Activated CD4-positive, alpha-beta T cell treated with anti-CD3 and anti-CD28 coated beads, Interleukin-2, amount 50 U/mL, for 16 hours (primary cell): ENCODE measurements at regions not wholly inside any gene's neighbourhood (a gene's known extent, or its start where the extent isn't known, plus 50 kb on each side); places are given as distances from the start of the nearest gene placed in this dataset.

Source experiments
- DNase-seq: peaks from one replicate; pipeline ENCODE4 v3.0.0-alpha.2; 2020

GRCh38 chr12:5232826-5233500 lies 189.3 kb downstream of the KCNA5 start:
- DNase-seq: no peak

- no peak for DNase-seq
Measured at GRCh38 chr12:5236022-5236640, 192.5 kb downstream of the KCNA5 start.

GRCh38 chr12:5242440-5242839 lies 189.5 kb upstream of the NTF3 start:
- no peak for DNase-seq

- DNase-seq: no peak
Measured at GRCh38 chr12:5243014-5243413, 188.9 kb upstream of the NTF3 start.

- no peak for DNase-seq
Measured at GRCh38 chr12:5244513-5244972, 187.4 kb upstream of the NTF3 start.

GRCh38 chr12:5246196-5246595 lies 185.7 kb upstream of the NTF3 start:
- no peak for DNase-seq

GRCh38 chr12:5247144-5247543 lies 184.8 kb upstream of the NTF3 start:
- DNase-seq: no peak

GRCh38 chr12:5248230-5248629 lies 183.7 kb upstream of the NTF3 start:
- no peak for DNase-seq

- no peak for DNase-seq
Measured at GRCh38 chr12:5248999-5249526, 182.8 kb upstream of the NTF3 start.

GRCh38 chr12:5251092-5251491 lies 180.8 kb upstream of the NTF3 start:
- no peak for DNase-seq

GRCh38 chr12:5251786-5252185 lies 180.1 kb upstream of the NTF3 start:
- DNase-seq: no peak

GRCh38 chr12:5254703-5255102 lies 177.2 kb upstream of the NTF3 start:
- no peak for DNase-seq

- no peak for DNase-seq
Measured at GRCh38 chr12:5257763-5258495, 174.0 kb upstream of the NTF3 start.

- no peak for DNase-seq
Measured at GRCh38 chr12:5258498-5258897, 173.4 kb upstream of the NTF3 start.

- no peak for DNase-seq
Measured at GRCh38 chr12:5258926-5259325, 173.0 kb upstream of the NTF3 start.

GRCh38 chr12:5259523-5259922 lies 172.4 kb upstream of the NTF3 start:
- DNase-seq: no peak

- no peak for DNase-seq
Measured at GRCh38 chr12:5260086-5260485, 171.8 kb upstream of the NTF3 start.

- DNase-seq: no peak
Measured at GRCh38 chr12:5260591-5261086, 171.3 kb upstream of the NTF3 start.

- DNase-seq: no peak
Measured at GRCh38 chr12:5262450-5262849, 169.5 kb upstream of the NTF3 start.

GRCh38 chr12:5262885-5263284 lies 169.0 kb upstream of the NTF3 start:
- DNase-seq: no peak

GRCh38 chr12:5264006-5264405 lies 167.9 kb upstream of the NTF3 start:
- no peak for DNase-seq

- DNase-seq: no peak
Measured at GRCh38 chr12:5267603-5268423, 164.1 kb upstream of the NTF3 start.
